GM21367 (cell line): ENCODE measurements at regions not wholly inside any gene's neighbourhood (a gene's known extent, or its start where the extent isn't known, plus 50 kb on each side); places are given as distances from the start of the nearest gene placed in this dataset.

Experiments used
- ATAC-seq: cut with Tn5 transposase; IDR thresholded peaks from one replicate; pipeline ENCODE4 v1.9.1; 2021; ENCODE audit not compliant: unreplicated experiment

GRCh38 chr4:81523672-81524327 lies 52.1 kb upstream of the RASGEF1B start:
- peak; percentile 69 for ATAC-seq

- no peak for ATAC-seq
Measured at GRCh38 chr4:81522711-81523110, 51.0 kb upstream of the RASGEF1B start.

- ATAC-seq, result no peak
Measured at GRCh38 chr4:81521708-81522107, 50.0 kb upstream of the RASGEF1B start.
